ENCODE measurements at regions not wholly inside any gene's neighbourhood (a gene's known extent, or its start where the extent isn't known, plus 50 kb on each side); places are given as distances from the start of the nearest gene placed in this dataset.

- FAIRE-seq: no peak
Measured at GRCh38 chr4:38489924-38490639, 173.9 kb upstream of the KLF3 start.

- no peak for FAIRE-seq
Measured at GRCh38 chr4:38490753-38491446, 173.1 kb upstream of the KLF3 start.

- FAIRE-seq: no peak
Measured at GRCh38 chr4:38491854-38492478, 172.0 kb upstream of the KLF3 start.

GRCh38 chr4:38493066-38493465 is 170.9 kb upstream of the KLF3 start:
- no peak for FAIRE-seq

- no peak for FAIRE-seq
Measured at GRCh38 chr4:38495446-38495845, 168.6 kb upstream of the KLF3 start.

GRCh38 chr4:38497121-38497520 is 166.9 kb upstream of the KLF3 start:
- FAIRE-seq: no peak

GRCh38 chr4:38499101-38499500 is 164.9 kb upstream of the KLF3 start:
- FAIRE-seq: no peak

GRCh38 chr4:38500433-38500832 is 163.6 kb upstream of the KLF3 start:
- no peak for FAIRE-seq

GRCh38 chr4:38501698-38502097 is 162.3 kb upstream of the KLF3 start:
- no peak for FAIRE-seq

- no peak for FAIRE-seq
Measured at GRCh38 chr4:38503689-38504395, 160.2 kb upstream of the KLF3 start.

GRCh38 chr4:38504396-38504715 is 159.6 kb upstream of the KLF3 start:
- no peak for FAIRE-seq

GRCh38 chr4:38509551-38509950 is 154.4 kb upstream of the KLF3 start:
- FAIRE-seq: no peak

GRCh38 chr4:38510201-38510600 is 153.8 kb upstream of the KLF3 start:
- no peak for FAIRE-seq

- no peak for FAIRE-seq
Measured at GRCh38 chr4:38511702-38512101, 152.3 kb upstream of the KLF3 start.

- no peak for FAIRE-seq
Measured at GRCh38 chr4:38512840-38513239, 151.2 kb upstream of the KLF3 start.

- FAIRE-seq: no peak
Measured at GRCh38 chr4:38514465-38515146, 149.4 kb upstream of the KLF3 start.

- no peak for FAIRE-seq
Measured at GRCh38 chr4:38516190-38516589, 147.8 kb upstream of the KLF3 start.

- FAIRE-seq: no peak
Measured at GRCh38 chr4:38519666-38520065, 144.3 kb upstream of the KLF3 start.

- no peak for FAIRE-seq
Measured at GRCh38 chr4:38523054-38523453, 140.9 kb upstream of the KLF3 start.

- no peak for FAIRE-seq
Measured at GRCh38 chr4:38523524-38524448, 140.2 kb upstream of the KLF3 start.

GRCh38 chr4:38526412-38526811 is 137.6 kb upstream of the KLF3 start:
- FAIRE-seq: no peak

All from G401.6 (cell line).